ENCODE measurements at regions not wholly inside any gene's neighbourhood (a gene's known extent, or its start where the extent isn't known, plus 50 kb on each side); places are given as distances from the start of the nearest gene placed in this dataset.
A peak's percentile ranks its signal among the peaks of the same experiment; 100 is the strongest.

DNA sequence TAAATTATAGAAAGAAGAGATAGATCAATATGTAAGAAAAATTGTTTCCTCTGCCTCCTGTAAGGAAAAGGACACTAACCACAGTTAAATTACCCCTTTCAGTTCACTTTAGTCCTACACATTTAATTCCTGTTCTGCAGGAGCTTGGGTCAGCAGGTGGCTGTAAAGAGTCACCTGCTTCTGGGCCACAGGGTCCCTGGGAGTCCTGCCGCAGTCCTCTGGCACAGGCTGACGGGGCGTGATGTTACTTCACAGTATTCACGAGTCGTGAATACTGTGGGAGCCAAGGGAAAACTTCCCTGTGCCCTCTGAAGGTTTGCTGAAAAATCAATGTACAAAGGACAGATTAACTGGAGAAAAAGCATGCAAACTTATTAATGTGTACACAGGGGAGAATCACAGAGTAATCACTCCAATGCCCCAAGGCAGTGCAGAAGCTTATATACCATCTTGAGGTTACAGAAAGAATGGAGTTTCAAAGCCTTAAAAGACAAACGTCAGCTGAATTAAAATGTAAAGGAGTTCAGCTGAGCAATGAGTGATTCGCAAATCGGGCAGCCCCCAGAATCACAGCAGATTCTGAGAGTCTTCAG lies 125.8 kb upstream of the TMTC4 start:
- Histone ChIP-seq H3K79me2 (ENCODE audit: control insufficient read depth in 1 of 2, insufficient read depth in 2 of 2, low read length in 2 of 2) (no peaks in the 10 kb centered on the region), H3K27me3 (replicated peaks in 1 of 4; ENCODE audit: control insufficient read depth in 3 of 4, extremely low read depth in 1 of 4, insufficient read depth in 3 of 4, low read length in 3 of 4) (no peaks in the 10 kb centered on the region), H4K8ac (ENCODE audit: extremely low read depth, insufficient read depth, low read length) (no peak overlapping the region), H3K56ac (replicated peaks; ENCODE audit: insufficient read length, low read depth, low read length) (no peak overlapping the region), H2AFZ (ENCODE audit: low read length) (no peak overlapping the region), H2BK20ac (ENCODE audit: low read length) (no peak overlapping the region), H2BK120ac (replicated peaks; ENCODE audit: low read depth, low read length) (no peak overlapping the region), H4K20me1 (replicated peaks in 1 of 2; ENCODE audit: control insufficient read depth in 1 of 2, insufficient read depth in 2 of 2, low read length in 2 of 2) (no peaks in the 10 kb centered on the region), H3K27ac (ENCODE audit: low read depth, low read length) (no peak overlapping the region), H4K5ac (ENCODE audit: insufficient read length, low read depth, low read length) (no peak overlapping the region), H3K4ac (replicated peaks; ENCODE audit: insufficient read length, low read depth, low read length) (no peak overlapping the region), H3K4me3 (ENCODE audit: extremely low read depth in 1 of 4, insufficient read depth in 2 of 4, low read depth in 3 of 4, low read length in 4 of 4) (no peak overlapping the region), H3K4me2 (ENCODE audit: insufficient read depth in 1 of 2, low read depth in 2 of 2, low read length in 2 of 2) (no peak overlapping the region), H2BK12ac (ENCODE audit: low read depth, low read length) (no peak overlapping the region), H3K36me3 (ENCODE audit: control insufficient read depth in 2 of 4, insufficient read depth in 4 of 4, low read length in 3 of 4) (no peaks in the 10 kb centered on the region), H3K14ac (ENCODE audit: insufficient read length) (no peak overlapping the region), H3K23me2 (ENCODE audit: low read depth, low read length) (no peaks in the 10 kb centered on the region), H3K9ac (replicated peaks in 1 of 4; ENCODE audit: extremely low read depth in 1 of 4, low read depth in 3 of 4, low read length in 3 of 4) (no peak overlapping the region), H2AK5ac (ENCODE audit: low read depth, low read length) (no peak overlapping the region), H3K4me1 (replicated peaks in 1 of 4; ENCODE audit: control insufficient read depth in 3 of 4, insufficient read depth in 4 of 4, low read length in 3 of 4) (peaks cover 0 to 2% (median 0%) of the 10 kb centered on the region in 4 experiments; a peak in 2 of 7 replicates), H2BK5ac (ENCODE audit: low read depth, low read length) (no peak overlapping the region), H3K23ac (ENCODE audit: insufficient read length) (no peak overlapping the region), H3K18ac (ENCODE audit: extremely low read depth, low read length) (no peak overlapping the region), H3K79me1 (ENCODE audit: low read depth, low read length) (no peaks in the 10 kb centered on the region), H2BK15ac (ENCODE audit: low read length) (no peak overlapping the region), H4K91ac (replicated peaks; ENCODE audit: insufficient read length, low read length) (no peak overlapping the region), H3K9me3 (ENCODE audit: insufficient read depth in 2 of 2, low read depth in 1 of 2, low read length in 1 of 2) (peaks cover 4% of the 10 kb centered on the region in 2 experiments; a peak in 2 of 4 replicates)
- no peak for FAIRE-seq
- no peak for TF ChIP-seq CEBPB (IDR thresholded peaks at IDR 0.05; ENCODE audit: low read depth, low read length)
- no peak for TF ChIP-seq GABPA (IDR thresholded peaks at IDR 0.05; ENCODE audit: borderline replicate concordance, insufficient read depth, low read length)
- TF ChIP-seq, protein P1, sequence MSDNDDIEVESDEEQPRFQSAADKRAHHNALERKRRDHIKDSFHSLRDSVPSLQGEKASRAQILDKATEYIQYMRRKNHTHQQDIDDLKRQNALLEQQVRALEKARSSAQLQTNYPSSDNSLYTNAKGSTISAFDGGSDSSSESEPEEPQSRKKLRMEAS (IDR thresholded peaks at IDR 0.05) = no peak
- no peak for TF ChIP-seq CTCF (IDR thresholded peaks at IDR 0.05; ENCODE audit: control extremely low read depth in 1 of 3, insufficient read depth in 1 of 3, low read depth in 1 of 3, low read length in 3 of 3)
- TF ChIP-seq POU5F1 (IDR thresholded peaks at IDR 0.05; ENCODE audit: low read depth, low read length) = no peak
- TF ChIP-seq RAD21 (IDR thresholded peaks at IDR 0.05 in 1 of 2, conservative IDR thresholded peaks at IDR 0.05 in 1 of 2; ENCODE audit: low read depth in 2 of 2, low read length in 2 of 2) = peak; percentile 2 to 6; a peak in 1 of 4 replicates
- TF ChIP-seq E2F6 (IDR thresholded peaks at IDR 0.05) = no peak
- no peak for DNase-seq (ENCODE audit: low read depth in 1 of 2, low spot score in 2 of 2)
- ChIA-PET CTCF (ENCODE audit: partially characterized antibody) (interaction anchor here (0.9 to 3.3 kb wide), 6 partner anchors 12 to 78 kb away, joined by 3 to 24 read pairs (median 5); no protein-coding TSS in a partner anchor), POLR2A (ENCODE audit: partially characterized antibody) (no interaction called here)
- WGBS, 2 experiments (ENCODE audit: extremely low coverage in 1 of 2, insufficient coverage in 1 of 2, insufficient read length in 1 of 2, insufficient replicate concordance in 2 of 2, low coverage in 1 of 2, low lambda C conversion rate in 2 of 2, missing lambda C conversion rate in 1 of 2) = 82% methylated on average over 8 of the region's 8 CpGs; no CpG with 5 or more reads in 1 of the 2 experiments
